Limb (tissue), 2 donors: ENCODE measurements at regions not wholly inside any gene's neighbourhood (a gene's known extent, or its start where the extent isn't known, plus 50 kb on each side); places are given as distances from the start of the nearest gene placed in this dataset.

ENCODE experiments used
- DNase-seq, 2 donors: peaks; one replicate each; pipeline ENCODE4 v3.0.0-alpha.2; 2016; ENCODE audit errors: extremely low spot score in 2 of 2

DNA sequence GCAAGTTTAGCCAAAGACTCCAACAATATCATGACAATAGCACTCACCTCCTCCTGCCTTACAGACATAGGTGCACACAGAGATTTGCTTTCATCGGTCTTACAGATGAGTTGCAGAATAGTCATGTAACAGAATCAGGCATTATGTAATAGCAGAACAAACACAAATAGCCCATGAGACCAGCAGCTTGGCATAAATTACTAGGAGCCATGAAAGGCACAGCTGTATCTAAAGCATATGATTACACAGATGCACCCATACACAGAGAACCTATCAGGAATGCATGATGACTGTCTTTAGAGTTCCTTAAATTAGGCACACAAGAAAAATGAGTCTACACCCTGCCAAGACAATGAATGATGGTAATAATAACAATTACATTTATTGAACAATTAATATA is 342.0 kb upstream of the XYLT1 start:
- no peak for DNase-seq

DNA sequence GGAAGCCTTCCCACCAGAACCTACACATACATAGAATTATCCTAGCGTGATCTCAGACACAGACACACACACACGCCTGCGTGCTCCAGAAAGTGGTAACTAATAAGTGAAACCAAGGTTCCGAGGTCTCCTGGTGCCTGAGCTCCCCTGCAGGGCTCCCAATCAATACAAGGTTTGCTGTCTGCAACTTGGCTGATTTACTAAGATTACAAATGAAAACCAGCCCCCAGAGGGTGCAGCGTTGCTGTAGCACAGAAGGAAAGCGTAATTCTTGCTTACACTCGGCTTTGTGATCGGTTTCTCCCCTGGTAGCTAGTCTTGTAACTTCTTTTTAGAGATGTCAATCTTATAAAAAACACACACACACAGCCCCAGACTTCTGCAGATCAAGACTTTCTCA is 334.1 kb upstream of the XYLT1 start:
- DNase-seq, result no peak

DNA sequence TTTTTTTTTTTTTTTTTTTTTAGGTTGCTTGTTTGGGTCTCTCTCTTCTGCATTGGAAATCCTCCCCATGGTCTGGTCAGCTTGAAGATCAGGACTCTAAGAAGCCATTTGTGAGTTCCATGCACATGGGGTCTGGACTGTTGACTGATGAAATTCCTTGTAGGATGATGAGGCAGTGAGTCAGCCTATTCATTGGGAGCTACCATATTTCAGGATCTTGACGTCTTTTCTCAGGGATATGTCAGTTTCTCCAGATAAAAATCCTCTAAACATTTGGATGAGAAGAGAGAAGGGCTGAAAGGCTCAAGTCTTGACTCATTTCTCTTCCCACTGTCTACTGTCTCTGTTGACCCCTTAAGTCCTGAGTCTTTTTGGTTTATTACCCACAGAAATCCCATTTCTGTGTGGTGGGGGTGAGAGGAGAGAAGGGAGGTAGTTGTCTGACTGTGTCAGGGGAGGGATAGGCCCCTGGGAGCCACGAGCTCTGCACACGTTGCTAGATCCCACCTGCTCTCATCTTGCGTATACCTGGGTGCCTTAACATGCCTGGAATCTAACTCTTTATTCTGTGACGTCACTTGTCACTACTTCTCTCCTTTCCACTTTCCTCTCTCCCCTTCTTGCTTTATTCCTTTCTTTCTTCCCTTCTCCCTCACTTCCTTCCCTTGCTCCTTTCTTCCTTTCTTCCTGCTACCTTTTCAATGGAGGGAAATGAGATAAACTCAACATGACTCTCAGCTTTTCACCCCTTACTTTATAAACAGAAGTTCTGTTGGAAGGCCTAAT is 333.1 kb upstream of the XYLT1 start:
- no peak for DNase-seq

GRCh38 chr16:17802571-17802970 is 331.8 kb upstream of the XYLT1 start:
- DNase-seq, result no peak

DNA sequence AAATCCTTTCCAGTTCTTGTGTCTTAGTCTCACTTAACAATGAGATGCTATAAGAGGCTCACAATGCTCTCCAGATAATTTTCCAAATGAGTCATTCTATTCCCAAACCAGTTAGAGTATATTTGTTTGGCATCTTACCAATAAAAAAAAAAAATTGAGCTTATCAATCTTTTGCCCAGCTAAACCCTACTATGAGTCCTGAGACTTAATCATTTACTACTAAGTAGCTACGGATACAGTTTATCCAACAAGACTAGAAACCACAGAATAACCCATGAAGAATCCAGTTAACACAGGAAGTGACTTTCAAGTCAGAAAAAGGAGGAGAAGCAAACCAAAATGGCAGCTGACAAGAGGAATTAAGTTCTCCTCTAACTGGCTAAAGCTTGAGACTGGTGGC is 330.3 kb upstream of the XYLT1 start:
- no peak for DNase-seq

GRCh38 chr16:17798716-17799115 is 328.0 kb upstream of the XYLT1 start:
- DNase-seq, result no peak

- DNase-seq, result no peak
Measured at GRCh38 chr16:17793354-17793753, 322.6 kb upstream of the XYLT1 start.

- no peak for DNase-seq
Measured at GRCh38 chr16:17784073-17784472, 313.3 kb upstream of the XYLT1 start.

GRCh38 chr16:17780181-17780580 is 309.4 kb upstream of the XYLT1 start:
- no peak for DNase-seq

- no peak for DNase-seq
Measured at GRCh38 chr16:17777408-17777863, 306.7 kb upstream of the XYLT1 start.

GRCh38 chr16:17776888-17777287 is 306.1 kb upstream of the XYLT1 start:
- no peak for DNase-seq

- no peak for DNase-seq
Measured at GRCh38 chr16:17776465-17776864, 305.7 kb upstream of the XYLT1 start.

GRCh38 chr16:17775061-17775460 is 304.3 kb upstream of the XYLT1 start:
- DNase-seq, result no peak

GRCh38 chr16:17773698-17774101 is 302.9 kb upstream of the XYLT1 start:
- no peak for DNase-seq

DNA sequence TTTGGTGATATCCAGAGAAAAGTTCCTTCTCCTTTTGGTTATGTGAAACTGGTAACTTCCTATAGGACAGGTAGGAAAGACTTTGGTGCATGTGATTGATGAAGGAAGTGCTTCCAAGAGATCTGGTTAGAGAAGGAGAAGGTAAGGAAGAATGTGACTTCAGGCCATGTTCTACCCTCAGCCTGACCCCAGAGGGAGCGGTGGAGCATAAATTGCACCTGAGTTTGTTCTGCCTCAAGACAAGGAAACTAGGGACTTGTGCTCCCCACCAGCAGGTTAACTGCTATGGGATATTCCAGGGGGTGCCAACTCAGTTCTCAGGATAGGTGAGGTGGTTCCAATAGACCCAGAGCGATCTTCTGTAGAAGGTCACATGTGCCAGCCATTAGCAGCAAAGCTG is 299.3 kb upstream of the XYLT1 start:
- DNase-seq, result no peak

DNA sequence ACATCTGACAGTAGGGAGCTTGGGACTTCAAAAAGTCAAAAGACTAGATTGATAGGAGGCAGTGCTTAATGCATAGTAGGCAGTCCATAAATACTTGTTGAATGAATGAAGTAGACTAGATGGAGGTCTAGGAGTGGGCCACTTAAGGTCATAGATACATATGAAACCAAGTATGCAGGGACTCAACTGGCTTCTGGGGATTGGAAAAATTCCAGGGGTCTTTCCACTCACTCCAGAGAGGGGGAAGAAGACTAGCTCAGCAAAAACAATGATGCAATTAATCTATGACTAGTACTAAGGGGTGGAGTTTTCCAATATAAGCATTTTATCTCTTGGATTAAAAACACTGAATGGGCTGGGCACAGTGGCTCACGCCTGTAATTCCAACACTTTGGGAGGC is 298.3 kb upstream of the XYLT1 start:
- DNase-seq, result no peak

- no peak for DNase-seq
Measured at GRCh38 chr16:17768257-17768656, 297.5 kb upstream of the XYLT1 start.

DNA sequence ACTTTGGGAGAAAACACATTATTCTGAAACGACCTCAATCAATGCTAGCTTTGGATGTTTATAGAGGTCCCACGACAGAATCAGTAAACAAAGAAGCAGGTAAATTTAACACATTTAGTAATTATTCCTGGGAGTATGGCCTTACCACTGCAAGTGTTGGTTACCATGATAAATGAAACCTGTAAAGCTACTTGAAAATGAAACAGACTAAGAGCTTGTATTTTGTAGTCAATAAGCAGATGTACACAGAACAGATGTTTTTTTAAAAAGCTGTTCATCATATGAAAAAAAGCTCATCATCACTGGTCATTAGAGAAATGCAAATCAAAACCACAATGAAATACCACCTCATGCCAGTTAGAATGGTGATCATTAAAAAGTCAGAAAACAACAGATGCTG is 295.3 kb upstream of the XYLT1 start:
- DNase-seq, result no peak

- DNase-seq, result no peak
Measured at GRCh38 chr16:17759451-17760390, 289.0 kb upstream of the XYLT1 start.

GRCh38 chr16:17757808-17758207 is 287.0 kb upstream of the XYLT1 start:
- no peak for DNase-seq

DNA sequence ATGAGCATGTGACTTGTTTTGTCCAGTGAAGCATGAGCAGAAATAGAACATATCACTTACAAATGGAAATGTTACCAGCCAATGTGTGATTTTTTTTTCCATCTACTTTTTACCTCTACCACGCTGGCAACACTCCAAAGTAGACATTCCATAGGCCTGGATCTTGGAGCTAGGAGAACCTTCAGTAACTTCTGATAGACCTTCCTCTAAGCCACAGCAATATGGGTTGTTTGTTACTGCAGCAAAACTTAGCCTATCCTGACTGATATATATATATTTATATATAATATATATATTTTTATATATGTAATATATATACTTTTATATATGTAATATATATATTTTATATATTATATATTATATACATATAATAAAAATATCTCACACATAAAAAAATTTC is 284.4 kb upstream of the XYLT1 start:
- DNase-seq, result no peak

DNA sequence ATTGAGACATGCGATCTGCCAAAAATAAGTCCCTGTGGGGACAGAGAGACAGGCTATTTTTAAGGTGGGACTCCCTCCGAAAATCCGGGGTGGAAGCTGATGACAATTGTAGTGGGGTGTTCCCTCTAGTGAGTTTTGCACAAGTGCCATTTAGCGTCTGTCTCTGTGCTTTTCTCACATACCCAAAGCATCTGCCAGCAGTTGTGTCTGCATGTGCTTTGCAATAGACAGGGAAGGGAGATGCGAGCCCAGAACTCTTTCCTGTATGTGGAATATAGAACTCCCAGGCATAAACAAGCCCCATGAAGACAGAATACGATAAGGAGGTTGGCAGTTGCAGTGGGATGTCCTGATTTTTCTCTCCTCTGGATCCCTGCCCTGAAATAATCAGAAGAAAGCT is 282.7 kb upstream of the XYLT1 start:
- DNase-seq, result no peak

DNA sequence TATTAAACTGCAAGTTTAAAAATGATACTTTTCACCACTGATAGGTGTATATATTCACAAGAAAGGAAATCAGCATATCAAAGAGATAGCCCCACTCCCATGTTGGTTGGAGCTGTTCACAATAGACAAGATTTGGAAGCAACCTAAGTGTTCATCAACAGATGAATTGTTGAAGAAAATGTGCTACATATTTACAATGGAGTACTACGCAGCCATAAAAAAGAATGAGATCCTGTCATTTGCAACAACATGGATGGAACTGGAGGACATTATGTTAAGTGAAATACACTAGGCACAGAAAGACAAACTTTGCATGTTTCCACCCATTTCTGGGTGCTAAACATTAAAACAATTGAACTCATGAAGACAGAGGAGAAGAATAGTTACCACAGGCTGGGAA is 278.9 kb upstream of the XYLT1 start:
- DNase-seq, result no peak
